Spinal cord (tissue), 9 donors: ENCODE measurements at regions not wholly inside any gene's neighbourhood (a gene's known extent, or its start where the extent isn't known, plus 50 kb on each side); places are given as distances from the start of the nearest gene placed in this dataset.

ENCODE experiments used
- DNase-seq, 6 donors: peaks; one replicate each; pipeline versions ENCODE4 v3.0.0 to v3.0.0-alpha.2; 2013 to 2015; ENCODE audit warnings: low spot score in 6 of 6, low read depth in 4 of 6
- H3K27ac ChIP-seq: one replicate; pipeline ENCODE4 v1.5.1; 2013; ENCODE audit warnings: low read depth, low read length, control low read depth
- H3K27me3 ChIP-seq: one replicate; pipeline ENCODE4 v1.6.1; 2013; ENCODE audit warnings: low read length; ENCODE audit not compliant: control insufficient read depth, insufficient read depth
- H3K36me3 ChIP-seq: one replicate; pipeline ENCODE4 v1.6.1; 2013; ENCODE audit warnings: low read length; ENCODE audit not compliant: control insufficient read depth, insufficient read depth
- H3K4me1 ChIP-seq: one replicate; pipeline ENCODE4 v1.6.1; 2013; ENCODE audit warnings: low read length; ENCODE audit not compliant: control insufficient read depth, insufficient read depth
- H3K4me3 ChIP-seq: one replicate; pipeline ENCODE4 v1.5.1; 2013; ENCODE audit warnings: low read depth, low read length, control low read depth
- H3K9me3 ChIP-seq: one replicate; pipeline ENCODE4 v1.6.1; 2013; ENCODE audit warnings: low read length; ENCODE audit not compliant: control insufficient read depth, insufficient read depth
- WGBS: methylation state at CpG from one replicate; pipeline ENCODE4 v1.1.5; 2013; ENCODE audit warnings: missing lambda C conversion rate; ENCODE audit not compliant: insufficient coverage; 5-methylcytosine and 5-hydroxymethylcytosine counted together
- donor health status: healthy.

DNA sequence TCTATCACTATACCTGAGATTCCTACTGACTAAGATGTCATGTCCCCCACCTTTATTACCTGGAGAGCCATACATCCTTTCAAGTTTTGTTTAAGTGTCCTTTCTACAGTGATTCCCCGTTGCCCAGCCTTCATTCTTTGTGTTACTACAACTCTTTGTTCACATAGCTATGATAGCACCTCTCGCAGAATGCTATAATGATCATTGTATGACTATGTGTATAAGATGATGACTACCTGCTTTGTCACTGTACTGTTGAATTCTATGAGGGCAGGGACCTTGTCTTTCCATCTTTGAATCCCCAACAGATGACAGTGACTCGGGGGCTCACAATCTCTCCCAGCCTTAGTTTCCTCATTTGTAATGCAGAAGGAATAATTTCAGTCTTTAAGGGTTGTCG lies 361.2 kb downstream of the NPR3 start:
- no peaks in the 10 kb centered on the region for H3K9me3 ChIP-seq
- H3K36me3 ChIP-seq = no peaks in the 10 kb centered on the region
- H3K27me3 ChIP-seq = no peaks in the 10 kb centered on the region
- H3K4me1 ChIP-seq = no peaks in the 10 kb centered on the region
- DNase-seq = no peak
- no CpG with 5 or more reads among the region's 4 CpGs for WGBS
- no peak overlapping the region for H3K4me3 ChIP-seq
- H3K27ac ChIP-seq = no peak overlapping the region

DNA sequence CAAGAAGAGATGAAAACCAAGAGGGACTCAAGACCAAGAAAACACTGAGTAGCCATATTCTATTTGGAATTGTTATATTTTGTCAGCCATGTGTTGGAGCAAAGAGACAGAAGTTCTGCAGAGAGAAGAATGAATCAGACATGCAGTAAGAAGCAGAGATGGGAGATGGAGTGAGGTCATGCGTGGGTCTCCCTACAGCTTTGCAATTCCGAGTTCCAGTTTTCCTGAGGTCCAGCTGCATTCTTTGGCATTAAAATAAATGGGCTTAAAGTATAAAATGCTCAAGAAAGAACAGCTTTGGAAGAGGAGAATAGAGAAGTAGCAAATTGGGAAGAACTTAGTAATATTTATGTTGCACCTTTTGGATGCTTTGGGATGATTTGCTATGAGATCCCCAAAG lies 361.6 kb downstream of the NPR3 start:
- DNase-seq = no peak
- H3K27ac ChIP-seq = no peak overlapping the region
- no peaks in the 10 kb centered on the region for H3K9me3 ChIP-seq
- no peaks in the 10 kb centered on the region for H3K4me1 ChIP-seq
- WGBS = 94% methylated on average over 2 of the region's 2 CpGs
- H3K4me3 ChIP-seq = no peak overlapping the region
- H3K27me3 ChIP-seq = no peaks in the 10 kb centered on the region
- no peaks in the 10 kb centered on the region for H3K36me3 ChIP-seq

DNA sequence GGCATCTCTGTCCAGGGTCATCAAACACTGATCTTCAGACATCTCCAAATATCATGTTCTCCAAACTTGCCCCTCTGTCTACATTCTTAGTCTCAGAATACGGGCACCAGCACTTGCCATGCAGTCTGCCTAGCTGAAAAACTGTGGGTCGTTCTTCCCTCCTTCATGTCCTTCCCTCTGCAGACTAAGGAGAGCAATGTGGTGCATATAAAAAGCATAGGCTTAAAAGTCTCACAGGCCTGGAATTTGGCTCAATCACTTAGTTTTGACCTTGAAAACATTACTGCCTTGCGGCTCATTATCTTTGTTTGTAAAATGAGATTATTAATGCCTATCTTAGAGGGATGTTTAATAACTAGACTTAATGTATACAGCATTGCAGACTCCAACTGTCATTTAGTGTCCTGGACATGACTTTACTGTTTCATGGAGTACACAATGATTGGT lies 362.8 kb downstream of the NPR3 start:
- Histone ChIP-seq H3K27ac (no peak overlapping the region), H3K27me3 (no peaks in the 10 kb centered on the region), H3K36me3 (no peaks in the 10 kb centered on the region), H3K9me3 (no peaks in the 10 kb centered on the region), H3K4me1 (no peaks in the 10 kb centered on the region), H3K4me3 (no peak overlapping the region)
- DNase-seq = no peak
- no CpG with 5 or more reads among the region's 3 CpGs for WGBS

DNA sequence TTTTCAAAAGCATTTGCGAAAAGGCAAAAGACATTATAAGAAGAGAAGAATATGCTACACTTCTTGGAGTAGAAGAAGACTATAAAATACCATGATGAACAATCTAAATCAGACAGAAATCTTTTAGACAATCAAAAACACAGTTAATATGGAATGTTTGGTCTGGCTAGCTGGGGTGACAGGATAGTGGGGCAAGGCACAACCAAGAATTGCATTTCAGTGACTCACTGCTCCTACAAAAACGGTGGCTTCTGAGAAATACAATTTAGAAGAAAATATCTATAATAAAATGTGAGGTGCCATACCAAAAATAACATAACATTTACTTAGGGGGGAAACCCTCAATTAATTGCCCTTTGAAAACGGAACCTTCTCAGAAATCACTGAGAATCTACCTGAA lies 363.4 kb downstream of the NPR3 start:
- H3K36me3 ChIP-seq = no peaks in the 10 kb centered on the region
- WGBS = no CpG with 5 or more reads among the region's 3 CpGs
- no peak overlapping the region for H3K4me3 ChIP-seq
- no peaks in the 10 kb centered on the region for H3K4me1 ChIP-seq
- H3K27me3 ChIP-seq = no peaks in the 10 kb centered on the region
- DNase-seq = no peak
- no peaks in the 10 kb centered on the region for H3K9me3 ChIP-seq
- H3K27ac ChIP-seq = no peak overlapping the region

DNA sequence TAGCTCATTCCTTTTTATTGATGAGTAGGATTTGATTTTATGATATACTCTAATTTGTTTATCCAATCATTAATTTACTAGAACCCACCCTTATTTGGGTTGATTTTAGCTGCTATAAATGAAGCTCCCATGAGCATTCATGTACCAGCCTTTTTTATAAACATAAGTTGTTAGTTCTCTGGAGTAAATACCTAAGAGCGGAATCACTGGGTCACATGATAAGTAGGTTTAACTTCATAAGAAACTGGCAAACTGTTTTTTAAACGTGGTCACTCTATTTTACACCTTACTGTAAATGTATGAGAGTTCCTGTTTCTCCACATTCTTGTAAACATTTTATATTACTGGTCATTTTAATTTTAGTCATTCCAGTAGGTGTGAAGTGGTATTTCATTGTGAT lies 364.6 kb downstream of the NPR3 start:
- Histone ChIP-seq H3K36me3 (no peaks in the 10 kb centered on the region), H3K9me3 (no peaks in the 10 kb centered on the region), H3K27me3 (no peaks in the 10 kb centered on the region), H3K4me1 (no peaks in the 10 kb centered on the region), H3K4me3 (no peak overlapping the region), H3K27ac (no peak overlapping the region)
- DNase-seq = no peak
- WGBS = no CpG with 5 or more reads among the region's 2 CpGs

DNA sequence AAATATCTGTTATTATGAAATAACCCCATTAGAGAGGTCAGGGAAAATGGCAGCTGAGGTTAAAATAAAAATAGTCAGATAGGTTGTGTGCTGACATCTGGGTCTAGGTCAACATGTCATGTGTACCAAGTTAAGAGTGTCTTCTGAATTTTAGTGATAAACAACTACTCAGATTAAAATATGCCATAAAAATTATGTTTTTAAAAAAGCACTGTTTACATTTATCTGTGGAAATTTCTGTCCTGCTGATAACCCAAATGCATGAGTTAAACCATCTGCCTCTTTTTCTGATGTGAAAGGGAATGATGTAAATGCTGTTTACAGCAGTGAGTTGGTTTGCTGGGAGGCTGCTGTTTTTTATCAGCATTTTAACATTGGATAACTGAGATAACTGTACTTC lies 361.2 kb upstream of the TARS1 start:
- Histone ChIP-seq H3K36me3 (no peaks in the 10 kb centered on the region), H3K9me3 (no peaks in the 10 kb centered on the region), H3K4me3 (no peak overlapping the region), H3K27me3 (no peaks in the 10 kb centered on the region), H3K27ac (no peak overlapping the region), H3K4me1 (no peaks in the 10 kb centered on the region)
- no peak for DNase-seq

DNA sequence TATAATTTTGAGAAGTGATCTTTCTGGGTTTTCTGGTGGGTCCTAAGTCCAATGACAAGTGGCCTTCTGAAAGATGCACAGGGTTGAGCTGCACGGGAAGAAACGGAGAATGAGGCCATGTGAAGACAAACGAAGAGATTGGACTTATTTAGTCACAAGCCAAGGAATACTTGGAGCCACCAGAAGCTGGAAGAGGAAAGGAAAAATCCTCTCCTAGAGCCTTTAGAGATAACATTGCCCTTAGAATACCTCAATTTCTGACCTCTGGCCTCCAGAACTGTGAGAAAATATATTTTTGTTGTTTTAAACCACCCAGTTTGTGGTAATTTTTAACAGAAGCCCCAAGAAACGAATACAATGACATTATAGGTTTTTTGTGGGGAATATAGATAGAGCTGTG lies 360.5 kb upstream of the TARS1 start:
- DNase-seq = no peak
- no peaks in the 10 kb centered on the region for H3K36me3 ChIP-seq
- WGBS = 100% methylated on average over 1 of the region's 4 CpGs

DNA sequence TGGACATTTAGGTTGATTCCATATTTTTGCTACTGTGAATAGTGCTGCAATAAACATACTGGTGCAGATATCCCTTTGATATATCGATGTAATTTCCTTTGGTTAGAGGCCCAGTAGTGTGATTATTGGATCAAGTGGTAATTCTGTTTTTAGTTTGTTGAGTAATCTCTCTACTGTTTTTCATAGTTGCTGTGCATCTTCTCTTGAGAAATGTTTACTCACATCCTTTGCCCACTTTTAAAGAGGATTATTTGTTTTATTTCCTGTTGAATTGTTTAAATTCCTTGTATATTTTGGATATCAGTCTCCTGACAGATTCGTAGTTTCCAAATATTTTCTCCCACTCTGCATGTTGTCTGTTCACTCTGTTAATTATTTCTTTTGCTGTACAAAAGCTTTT lies 352.6 kb upstream of the TARS1 start:
- Histone ChIP-seq H3K27ac (no peak overlapping the region), H3K27me3 (no peaks in the 10 kb centered on the region)
- WGBS = no CpG with 5 or more reads among the region's 2 CpGs

More for the DNA sequence above, 360.5 kb upstream of the TARS1 start:
- Histone ChIP-seq H3K9me3 (no peaks in the 10 kb centered on the region), H3K4me3 (no peak overlapping the region), H3K27me3 (no peaks in the 10 kb centered on the region), H3K27ac (no peak overlapping the region), H3K4me1 (no peaks in the 10 kb centered on the region)

DNA sequence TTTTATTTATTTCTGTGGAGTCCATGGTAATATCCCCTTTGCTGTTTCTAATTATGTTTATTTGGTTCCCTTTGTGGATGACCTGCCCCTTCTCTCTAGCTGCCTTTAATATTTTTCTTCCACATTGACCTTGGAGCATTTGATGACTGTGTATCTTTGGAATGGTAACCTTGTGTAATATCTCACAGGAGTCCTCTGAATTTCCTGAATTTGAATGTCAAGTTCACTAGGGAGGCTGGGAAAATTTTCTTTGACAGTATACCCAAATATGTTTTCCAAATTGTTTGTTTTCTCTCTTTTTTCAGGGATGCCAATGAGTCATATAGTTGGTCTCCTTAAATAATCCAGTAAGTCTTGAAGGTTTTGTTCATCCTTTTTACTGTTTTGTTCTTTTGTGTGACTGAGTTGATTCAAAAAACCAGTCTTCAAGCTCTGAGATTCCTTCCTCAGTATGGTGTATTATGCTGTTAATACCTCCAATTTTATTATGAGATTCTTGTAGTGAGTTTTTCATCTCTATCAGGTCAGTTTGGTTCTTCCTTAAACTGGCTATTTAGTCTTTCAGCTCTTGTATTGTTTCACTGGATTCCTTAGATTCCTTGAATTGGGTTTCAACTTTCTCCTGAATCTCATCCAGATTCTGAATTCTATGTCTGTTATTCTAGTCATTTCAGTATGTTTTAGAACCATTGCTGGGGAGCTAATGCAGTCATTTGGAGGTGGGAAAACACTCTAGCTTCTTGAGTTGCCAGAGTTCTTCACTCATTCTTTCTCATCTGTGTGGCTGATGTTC lies 349.0 kb upstream of the TARS1 start:
- Histone ChIP-seq H3K4me1 (no peaks in the 10 kb centered on the region), H3K4me3 (no peak overlapping the region), H3K27me3 (no peaks in the 10 kb centered on the region), H3K36me3 (no peaks in the 10 kb centered on the region), H3K27ac (no peak overlapping the region), H3K9me3 (no peaks in the 10 kb centered on the region)
- DNase-seq = no peak

More for the DNA sequence above, 352.6 kb upstream of the TARS1 start:
- H3K9me3 ChIP-seq = no peaks in the 10 kb centered on the region
- H3K36me3 ChIP-seq = no peaks in the 10 kb centered on the region
- no peak overlapping the region for H3K4me3 ChIP-seq
- no peaks in the 10 kb centered on the region for H3K4me1 ChIP-seq
- no peak for DNase-seq

DNA sequence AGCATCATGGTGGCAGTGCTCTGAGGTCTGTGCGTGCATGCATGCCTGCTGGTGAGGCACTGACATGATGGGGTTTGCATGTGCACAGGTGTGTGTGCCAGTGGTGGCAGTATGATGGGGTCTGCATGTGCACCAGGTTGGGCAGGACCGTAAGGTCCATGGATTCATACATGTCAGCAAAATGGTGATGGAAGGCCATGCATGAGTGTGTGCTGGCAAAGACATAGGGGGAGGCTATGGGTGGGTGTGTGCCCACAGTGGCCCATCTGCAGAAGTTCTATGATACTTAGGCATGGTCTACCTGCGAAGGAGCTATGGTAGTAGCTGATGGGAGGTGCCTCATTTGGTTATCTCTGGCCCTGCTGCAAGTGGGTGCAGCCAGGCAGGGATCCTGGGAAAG lies 348.0 kb upstream of the TARS1 start:
- Histone ChIP-seq H3K9me3 (no peaks in the 10 kb centered on the region), H3K4me3 (no peak overlapping the region), H3K27ac (no peak overlapping the region), H3K27me3 (no peaks in the 10 kb centered on the region), H3K4me1 (no peaks in the 10 kb centered on the region), H3K36me3 (no peaks in the 10 kb centered on the region)
- no peak for DNase-seq
- 93% methylated on average over 3 of the region's 3 CpGs for WGBS
